ENCODE measurements at regions not wholly inside any gene's neighbourhood (a gene's known extent, or its start where the extent isn't known, plus 50 kb on each side); places are given as distances from the start of the nearest gene placed in this dataset.

GRCh38 chr4:62940229-62940628, 1469.0 kb downstream of the TECRL start:
- Histone ChIP-seq H3K27me3 (ENCODE audit: control insufficient read depth, low read length) (no peaks in the 10 kb centered on the region), H3F3A (ENCODE audit: control insufficient read depth, insufficient read depth) (no peaks in the 10 kb centered on the region), H4K20me1 (ENCODE audit: control insufficient read depth, insufficient read depth, low read depth, low read length) (no peaks in the 10 kb centered on the region), H3K4me1 (ENCODE audit: control insufficient read depth, low read length) (no peaks in the 10 kb centered on the region), H3K27ac (ENCODE audit: low read depth, low read length) (no peak overlapping the region), H3K4me2 (ENCODE audit: low read length) (no peak overlapping the region), H3K9me3 (ENCODE audit: control insufficient read depth, insufficient read depth, low read length) (no peaks in the 10 kb centered on the region), H3K9me2 (replicated peaks; ENCODE audit: control insufficient read depth, low read length) (no peaks in the 10 kb centered on the region), H3K79me2 (ENCODE audit: control insufficient read depth, low read length) (no peaks in the 10 kb centered on the region), H3K4me3 (ENCODE audit: low read length) (no peak overlapping the region), H3K36me3 (ENCODE audit: control insufficient read depth, low read length) (no peaks in the 10 kb centered on the region)
- TF ChIP-seq EZH2phosphoT487 (IDR thresholded peaks at IDR 0.05; ENCODE audit: borderline replicate concordance, low read length) (no peak), CTCF (IDR thresholded peaks at IDR 0.05; ENCODE audit: low read depth, low read length, poor library complexity, severe bottlenecking) (no peak)

- Histone ChIP-seq H3K27ac (ENCODE audit: low read depth, low read length) (no peak overlapping the region), H3K79me2 (ENCODE audit: control insufficient read depth, low read length) (no peaks in the 10 kb centered on the region), H3K4me3 (ENCODE audit: low read length) (no peak overlapping the region), H3F3A (ENCODE audit: control insufficient read depth, insufficient read depth) (no peaks in the 10 kb centered on the region), H3K36me3 (ENCODE audit: control insufficient read depth, low read length) (no peaks in the 10 kb centered on the region), H3K9me3 (ENCODE audit: control insufficient read depth, insufficient read depth, low read length) (no peaks in the 10 kb centered on the region), H4K20me1 (ENCODE audit: control insufficient read depth, insufficient read depth, low read depth, low read length) (no peaks in the 10 kb centered on the region), H3K4me2 (ENCODE audit: low read length) (no peak overlapping the region), H3K9me2 (replicated peaks; ENCODE audit: control insufficient read depth, low read length) (no peaks in the 10 kb centered on the region), H3K4me1 (ENCODE audit: control insufficient read depth, low read length) (no peaks in the 10 kb centered on the region), H3K27me3 (ENCODE audit: control insufficient read depth, low read length) (no peaks in the 10 kb centered on the region)
- TF ChIP-seq CTCF (IDR thresholded peaks at IDR 0.05; ENCODE audit: low read depth, low read length, poor library complexity, severe bottlenecking) (no peak), EZH2phosphoT487 (IDR thresholded peaks at IDR 0.05; ENCODE audit: borderline replicate concordance, low read length) (no peak)
These were observed 1478.4 kb downstream of the TECRL start for GRCh38 chr4:62930884-62931283.

- no peaks in the 10 kb centered on the region for H3F3A ChIP-seq (ENCODE audit: control insufficient read depth, insufficient read depth)
- no peak overlapping the region for H3K4me3 ChIP-seq (ENCODE audit: low read length)
- TF ChIP-seq EZH2phosphoT487 (IDR thresholded peaks at IDR 0.05; ENCODE audit: borderline replicate concordance, low read length) (no peak), CTCF (IDR thresholded peaks at IDR 0.05; ENCODE audit: low read depth, low read length, poor library complexity, severe bottlenecking) (no peak)
- no peaks in the 10 kb centered on the region for H3K79me2 ChIP-seq (ENCODE audit: control insufficient read depth, low read length)
- no peak overlapping the region for H3K27ac ChIP-seq (ENCODE audit: low read depth, low read length)
- H4K20me1 ChIP-seq (ENCODE audit: control insufficient read depth, insufficient read depth, low read depth, low read length): no peaks in the 10 kb centered on the region
- H3K36me3 ChIP-seq (ENCODE audit: control insufficient read depth, low read length): no peaks in the 10 kb centered on the region
- H3K9me3 ChIP-seq (ENCODE audit: control insufficient read depth, insufficient read depth, low read length): no peaks in the 10 kb centered on the region
- no peaks in the 10 kb centered on the region for H3K9me2 ChIP-seq (replicated peaks; ENCODE audit: control insufficient read depth, low read length)
- H3K27me3 ChIP-seq (ENCODE audit: control insufficient read depth, low read length): no peaks in the 10 kb centered on the region
- H3K4me2 ChIP-seq (ENCODE audit: low read length): no peak overlapping the region
- H3K4me1 ChIP-seq (ENCODE audit: control insufficient read depth, low read length): no peaks in the 10 kb centered on the region
These were observed 1480.8 kb downstream of the TECRL start for GRCh38 chr4:62928483-62928882.

GRCh38 chr4:62927574-62927973, 1481.7 kb downstream of the TECRL start:
- H3K9me3 ChIP-seq (ENCODE audit: control insufficient read depth, insufficient read depth, low read length): no peaks in the 10 kb centered on the region
- H3K27me3 ChIP-seq (ENCODE audit: control insufficient read depth, low read length): no peaks in the 10 kb centered on the region
- H3K36me3 ChIP-seq (ENCODE audit: control insufficient read depth, low read length): no peaks in the 10 kb centered on the region
- no peaks in the 10 kb centered on the region for H3F3A ChIP-seq (ENCODE audit: control insufficient read depth, insufficient read depth)
- TF ChIP-seq CTCF (IDR thresholded peaks at IDR 0.05; ENCODE audit: low read depth, low read length, poor library complexity, severe bottlenecking) (no peak), EZH2phosphoT487 (IDR thresholded peaks at IDR 0.05; ENCODE audit: borderline replicate concordance, low read length) (no peak)
- H3K4me2 ChIP-seq (ENCODE audit: low read length): no peak overlapping the region
- no peaks in the 10 kb centered on the region for H3K9me2 ChIP-seq (replicated peaks; ENCODE audit: control insufficient read depth, low read length)
- no peaks in the 10 kb centered on the region for H3K4me1 ChIP-seq (ENCODE audit: control insufficient read depth, low read length)
- no peak overlapping the region for H3K4me3 ChIP-seq (ENCODE audit: low read length)
- no peaks in the 10 kb centered on the region for H3K79me2 ChIP-seq (ENCODE audit: control insufficient read depth, low read length)
- no peaks in the 10 kb centered on the region for H4K20me1 ChIP-seq (ENCODE audit: control insufficient read depth, insufficient read depth, low read depth, low read length)
- no peak overlapping the region for H3K27ac ChIP-seq (ENCODE audit: low read depth, low read length)

Measured in DOHH2 (cell line).